H1 (cell line): ENCODE measurements at regions not wholly inside any gene's neighbourhood (a gene's known extent, or its start where the extent isn't known, plus 50 kb on each side); places are given as distances from the start of the nearest gene placed in this dataset.

Experiments used
- BACH1 ChIP-seq: IDR thresholded peaks from 2 replicates; pipeline ENCODE4 v1.6.1; 2012; ENCODE audit warnings: low read length, improper control_type of control experiment
- CREB1 ChIP-seq: IDR thresholded peaks from 2 replicates; pipeline ENCODE4 v1.6.1; 2012; ENCODE audit warnings: inconsistent platforms
- EP300 ChIP-seq, 2 experiments: IDR thresholded peaks; 1 replicate in 1 of 2; 2 replicates in 1 of 2; pipeline ENCODE4 v1.6.1; 2011 to 2012; ENCODE audit warnings: low read depth in 2 of 2, low read length in 2 of 2, mild to moderate bottlenecking in 2 of 2, borderline replicate concordance in 1 of 2, inconsistent platforms in 1 of 2, moderate library complexity in 1 of 2
- EZH2 ChIP-seq: fragments of 200-600 bp; sonication (generic); IDR thresholded peaks from 2 replicates; pipeline ENCODE4 v1.7.1; 2012; ENCODE audit warnings: low read depth, mild to moderate bottlenecking, moderate library complexity, low read length, inconsistent platforms; ENCODE audit not compliant: severe bottlenecking
- FOSL1 ChIP-seq: IDR thresholded peaks from 2 replicates; pipeline ENCODE4 v1.6.1; 2011; ENCODE audit warnings: mild to moderate bottlenecking, low read depth, low read length, moderate library complexity; ENCODE audit not compliant: insufficient read depth
- POLR2A ChIP-seq, 2 experiments: IDR thresholded peaks; 1 replicate in 1 of 2; 2 replicates in 1 of 2; pipeline ENCODE4 v1.6.1; 2011; ENCODE audit warnings: low read depth in 2 of 2, low read length in 2 of 2, mild to moderate bottlenecking in 2 of 2; ENCODE audit errors: control extremely low read depth in 1 of 2
- POLR2AphosphoS5 ChIP-seq: IDR thresholded peaks from 2 replicates; pipeline ENCODE4 v1.6.1; 2011; ENCODE audit warnings: low read depth, low read length
- RAD21 ChIP-seq, 2 experiments: IDR thresholded peaks in 1 of 2; conservative IDR thresholded peaks in 1 of 2; 2 replicates each; pipeline ENCODE4 v1.6.1; 2011; ENCODE audit warnings: low read depth in 2 of 2, low read length in 2 of 2, improper control_type of control experiment in 1 of 2, inconsistent platforms in 1 of 2, mild to moderate bottlenecking in 1 of 2, moderate library complexity in 1 of 2
- RNF2 ChIP-seq: fragments of 200-900, 300-1000 bp; sonication (generic); IDR thresholded peaks from 2 replicates; pipeline ENCODE4 v1.7.1; 2016; ENCODE audit warnings: borderline replicate concordance, low read depth, mild to moderate bottlenecking, antibody characterized with exemption, low read length; ENCODE audit not compliant: poor library complexity, severe bottlenecking; ENCODE audit errors: missing control alignments
- TAF1 ChIP-seq: IDR thresholded peaks from 2 replicates; pipeline ENCODE4 v1.6.1; 2011; ENCODE audit warnings: mild to moderate bottlenecking, low read depth, low read length
- TAF7 ChIP-seq: optimal IDR thresholded peaks from 2 replicates; pipeline ENCODE3; 2011; ENCODE audit warnings: low read depth, mild to moderate bottlenecking, inconsistent platforms, low read length, moderate library complexity, borderline replicate concordance
- YY1 ChIP-seq: IDR thresholded peaks from 2 replicates; pipeline ENCODE4 v1.6.1; 2011; ENCODE audit warnings: low read depth, mild to moderate bottlenecking, low read length
- TF ChIP-seq, protein P1 (sequence below), 3 experiments: IDR thresholded peaks; 1 replicate in 2 of 3; 2 replicates in 1 of 3; pipeline versions ENCODE4 v1.5.1 to v1.6.1; 2011; ENCODE audit warnings: low read length in 3 of 3, mild to moderate bottlenecking in 3 of 3, inconsistent platforms in 2 of 3, low read depth in 1 of 3, moderate library complexity in 1 of 3; ENCODE audit not compliant: insufficient read depth in 1 of 3; ENCODE audit errors: control extremely low read depth in 1 of 3

- TF ChIP-seq, protein P1, sequence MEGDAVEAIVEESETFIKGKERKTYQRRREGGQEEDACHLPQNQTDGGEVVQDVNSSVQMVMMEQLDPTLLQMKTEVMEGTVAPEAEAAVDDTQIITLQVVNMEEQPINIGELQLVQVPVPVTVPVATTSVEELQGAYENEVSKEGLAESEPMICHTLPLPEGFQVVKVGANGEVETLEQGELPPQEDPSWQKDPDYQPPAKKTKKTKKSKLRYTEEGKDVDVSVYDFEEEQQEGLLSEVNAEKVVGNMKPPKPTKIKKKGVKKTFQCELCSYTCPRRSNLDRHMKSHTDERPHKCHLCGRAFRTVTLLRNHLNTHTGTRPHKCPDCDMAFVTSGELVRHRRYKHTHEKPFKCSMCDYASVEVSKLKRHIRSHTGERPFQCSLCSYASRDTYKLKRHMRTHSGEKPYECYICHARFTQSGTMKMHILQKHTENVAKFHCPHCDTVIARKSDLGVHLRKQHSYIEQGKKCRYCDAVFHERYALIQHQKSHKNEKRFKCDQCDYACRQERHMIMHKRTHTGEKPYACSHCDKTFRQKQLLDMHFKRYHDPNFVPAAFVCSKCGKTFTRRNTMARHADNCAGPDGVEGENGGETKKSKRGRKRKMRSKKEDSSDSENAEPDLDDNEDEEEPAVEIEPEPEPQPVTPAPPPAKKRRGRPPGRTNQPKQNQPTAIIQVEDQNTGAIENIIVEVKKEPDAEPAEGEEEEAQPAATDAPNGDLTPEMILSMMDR (IDR thresholded peaks at IDR 0.05; ENCODE audit: control extremely low read depth in 1 of 3, insufficient read depth in 1 of 3, low read depth in 1 of 3, low read length in 3 of 3): no peak
- no peak for TF ChIP-seq YY1
- no peak for TF ChIP-seq TAF7
- no peak for TF ChIP-seq EP300 (IDR thresholded peaks at IDR 0.05; ENCODE audit: borderline replicate concordance in 1 of 2, low read depth in 2 of 2, low read length in 2 of 2)
- no peak for TF ChIP-seq POLR2A (IDR thresholded peaks at IDR 0.05; ENCODE audit: control extremely low read depth in 1 of 2, low read depth in 2 of 2, low read length in 2 of 2)
- TF ChIP-seq EZH2: no peak
- no peak for TF ChIP-seq FOSL1
- no peak for TF ChIP-seq CREB1
- no peak for TF ChIP-seq RNF2
- TF ChIP-seq RAD21 (IDR thresholded peaks at IDR 0.05 in 1 of 2, conservative IDR thresholded peaks at IDR 0.05 in 1 of 2; ENCODE audit: low read depth in 2 of 2, low read length in 2 of 2): no peak
- TF ChIP-seq TAF1: no peak
- TF ChIP-seq POLR2AphosphoS5: no peak
- TF ChIP-seq BACH1: no peak
These were observed 79.3 kb upstream of the PDZD8 start for GRCh38 chr10:117454502-117454901.
